Dendritic cell treated with granulocyte-macrophage colony-stimulating factor and Interleukin-4, amounts not matched to agents 40 ng/mL and 50 ng/mL, for 4 days (primary cell): ENCODE measurements at regions not wholly inside any gene's neighbourhood (a gene's known extent, or its start where the extent isn't known, plus 50 kb on each side); places are given as distances from the start of the nearest gene placed in this dataset.

Source experiments
- H3K27ac Mint-ChIP-seq: one replicate; pipeline ENCODE4 v1.8.0; 2022; ENCODE audit warnings: mild to moderate bottlenecking, mixed read lengths
- H3K27me3 Mint-ChIP-seq: one replicate; pipeline ENCODE4 v1.8.0; 2022; ENCODE audit warnings: mild to moderate bottlenecking, mixed read lengths
- H3K36me3 Mint-ChIP-seq: one replicate; pipeline ENCODE4 v1.8.0; 2022; ENCODE audit warnings: low read depth, mixed read lengths
- H3K4me1 Mint-ChIP-seq: one replicate; pipeline ENCODE4 v1.8.0; 2022; ENCODE audit warnings: low read depth, mixed read lengths
- H3K4me3 Mint-ChIP-seq: one replicate; pipeline ENCODE4 v1.8.0; 2022; ENCODE audit warnings: mild to moderate bottlenecking, moderate library complexity, mixed read lengths
- H3K9me3 Mint-ChIP-seq: one replicate; pipeline ENCODE4 v1.8.0; 2022; ENCODE audit warnings: mixed read lengths
- intact Hi-C: fragments of 100-400 bp; cut with micrococcal nuclease; formaldehyde crosslinking; loops from one replicate; pipeline ENCODE4 v1.15.0; 2022

DNA sequence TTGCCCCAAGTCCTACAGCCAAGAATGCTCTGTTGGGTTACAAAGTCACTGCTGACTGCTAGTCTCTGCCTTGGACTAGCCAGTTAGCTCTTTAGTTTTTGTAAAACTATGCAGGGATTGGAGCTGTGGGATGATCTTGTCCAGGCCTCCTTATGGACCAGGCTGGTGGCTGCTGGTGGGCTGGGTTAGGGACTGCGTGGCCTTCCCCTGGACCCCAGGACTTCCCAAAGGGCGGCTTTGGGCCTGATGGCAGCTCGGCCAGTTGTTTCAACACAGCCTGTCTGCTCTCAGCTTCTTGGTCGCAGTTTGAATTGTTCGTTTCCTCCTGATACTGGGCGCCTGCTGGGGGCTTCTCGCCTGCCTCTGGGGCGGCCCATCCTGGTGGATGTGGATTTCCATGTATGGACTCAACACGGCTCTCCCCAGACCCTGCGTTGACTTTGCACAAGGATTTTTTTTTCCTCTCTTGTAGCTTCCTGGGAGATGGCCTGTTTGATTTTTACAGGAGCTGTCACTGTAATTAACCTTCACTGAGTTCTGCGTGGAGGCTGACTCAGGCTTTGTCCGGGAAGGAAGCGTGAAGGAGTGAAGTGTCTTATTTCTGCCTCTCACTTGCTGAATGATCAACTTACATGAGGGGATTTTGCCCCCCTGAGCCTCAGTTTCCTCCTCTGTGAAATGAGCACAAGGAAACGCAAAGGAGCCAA is 91.9 kb upstream of the NEURL1B start:
- intact Hi-C loops = no loop called here
- H3K27ac Mint-ChIP-seq = no peak overlapping the region
- H3K27me3 Mint-ChIP-seq = peaks cover 10% of the 10 kb centered on the region
- no peaks in the 10 kb centered on the region for H3K36me3 Mint-ChIP-seq
- H3K4me3 Mint-ChIP-seq = no peak overlapping the region
- no peaks in the 10 kb centered on the region for H3K9me3 Mint-ChIP-seq
- peaks cover 5% of the 10 kb centered on the region for H3K4me1 Mint-ChIP-seq

DNA sequence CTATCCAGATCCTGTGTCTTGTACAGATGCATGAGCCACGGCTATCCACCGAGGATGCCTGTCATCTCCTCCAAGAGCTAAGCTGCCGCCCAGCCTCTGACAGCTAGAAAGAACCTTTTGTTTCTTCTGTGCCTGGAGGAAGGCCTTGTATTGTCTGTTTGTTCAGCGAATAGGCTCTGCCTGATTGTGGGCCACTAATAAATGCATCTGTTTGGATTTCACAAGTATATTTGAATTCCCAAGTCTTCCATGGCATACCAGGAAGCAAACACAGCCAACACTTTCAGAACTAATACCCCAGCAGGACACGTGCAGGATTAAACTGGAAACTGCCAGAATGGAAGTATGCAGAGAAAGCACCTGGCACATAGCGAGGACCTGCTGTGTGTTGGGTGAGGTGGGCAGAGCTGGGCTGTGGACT is 92.7 kb upstream of the NEURL1B start:
- H3K9me3 Mint-ChIP-seq = no peaks in the 10 kb centered on the region
- peaks cover 11% of the 10 kb centered on the region for H3K27me3 Mint-ChIP-seq
- H3K36me3 Mint-ChIP-seq = no peaks in the 10 kb centered on the region
- intact Hi-C loops = no loop called here
- H3K4me3 Mint-ChIP-seq = no peak overlapping the region
- H3K27ac Mint-ChIP-seq = no peak overlapping the region
- H3K4me1 Mint-ChIP-seq = peaks cover 5% of the 10 kb centered on the region

DNA sequence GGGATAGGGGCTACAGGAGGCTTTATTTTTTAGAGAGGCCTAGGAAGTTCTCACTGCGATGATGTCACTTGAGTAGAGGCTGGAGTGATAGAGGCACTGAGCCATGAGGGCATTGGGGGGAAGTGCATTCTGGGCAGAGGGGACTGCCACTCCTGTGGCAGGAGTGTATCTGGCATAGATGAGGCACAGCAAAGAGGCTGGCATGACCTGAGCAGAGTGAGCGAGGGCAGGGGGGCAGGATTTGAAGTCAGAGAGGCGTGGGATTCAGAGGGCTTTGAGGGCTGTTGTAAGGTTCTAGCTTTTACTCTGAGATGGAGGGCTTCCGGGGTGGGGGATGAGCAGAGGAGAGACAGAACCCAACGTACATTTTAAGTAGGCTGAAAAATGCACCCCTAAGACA is 91.9 kb upstream of the SH3PXD2B start:
- peaks cover 11% of the 10 kb centered on the region for H3K27me3 Mint-ChIP-seq
- H3K4me3 Mint-ChIP-seq = no peak overlapping the region
- H3K36me3 Mint-ChIP-seq = no peaks in the 10 kb centered on the region
- H3K9me3 Mint-ChIP-seq = no peaks in the 10 kb centered on the region
- H3K4me1 Mint-ChIP-seq = peaks cover 5% of the 10 kb centered on the region
- H3K27ac Mint-ChIP-seq = no peak overlapping the region
- intact Hi-C loops = no loop called here

DNA sequence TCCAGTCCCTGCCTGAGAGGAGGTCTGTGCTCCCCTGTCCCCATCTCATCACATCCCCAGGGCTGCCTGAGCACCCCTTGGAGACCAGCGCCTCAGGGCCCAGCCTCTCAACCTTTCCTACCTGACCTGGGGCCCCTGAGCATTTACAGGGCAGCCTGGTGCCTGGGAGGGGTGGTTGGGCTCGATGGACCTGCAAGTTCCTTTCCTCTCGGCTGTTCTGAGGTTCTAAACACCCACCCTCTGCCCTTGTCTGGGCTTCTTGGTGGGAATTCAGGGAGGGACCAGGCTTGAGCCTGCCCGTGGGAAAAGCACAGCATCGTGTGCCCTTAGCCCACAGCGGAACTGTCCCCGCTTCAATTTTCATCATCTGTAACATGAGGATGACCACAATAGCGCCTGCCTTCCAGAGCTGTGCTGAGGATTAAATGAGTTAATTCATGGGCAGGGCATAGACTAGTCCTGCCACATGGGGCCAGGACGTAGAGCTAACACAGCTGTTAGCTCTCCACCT is 91.0 kb upstream of the SH3PXD2B start:
- H3K4me3 Mint-ChIP-seq = no peak overlapping the region
- intact Hi-C loops = no loop called here
- H3K4me1 Mint-ChIP-seq = peaks cover 5% of the 10 kb centered on the region
- H3K27me3 Mint-ChIP-seq = peaks cover 11% of the 10 kb centered on the region
- no peak overlapping the region for H3K27ac Mint-ChIP-seq
- H3K9me3 Mint-ChIP-seq = no peaks in the 10 kb centered on the region
- no peaks in the 10 kb centered on the region for H3K36me3 Mint-ChIP-seq

DNA sequence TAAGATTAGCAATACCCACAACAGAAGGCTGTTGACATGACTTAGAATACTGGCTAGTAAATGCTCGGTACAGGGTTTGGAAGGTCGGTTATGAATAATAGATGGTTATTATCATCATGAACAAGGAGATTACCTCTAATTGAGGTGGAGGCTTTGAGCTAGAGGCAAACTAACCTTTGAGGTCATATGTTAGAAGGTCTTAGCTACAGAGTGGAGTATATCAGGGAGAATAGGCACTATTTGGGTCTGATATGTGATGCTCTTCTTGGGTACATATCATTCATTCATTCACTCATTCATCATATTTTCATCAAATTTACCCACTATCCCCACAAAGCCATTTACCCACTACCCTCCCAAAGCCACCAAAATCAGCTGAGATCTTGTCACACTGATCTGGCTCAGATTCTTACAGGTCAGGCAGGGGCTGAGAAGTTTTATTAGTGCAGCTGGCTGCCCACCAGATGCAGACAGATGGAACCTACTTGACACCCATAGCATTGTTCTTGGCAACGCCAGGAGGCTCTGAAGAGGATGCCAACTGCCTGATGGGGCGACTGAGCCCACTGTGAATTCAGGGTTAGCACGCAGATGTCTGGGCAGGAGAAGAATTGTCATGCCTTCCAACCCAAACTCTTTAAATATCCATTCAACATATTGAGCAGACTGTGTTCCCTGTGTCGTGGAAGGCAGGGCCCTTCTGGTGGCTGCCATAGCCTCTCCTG is 90.2 kb upstream of the SH3PXD2B start:
- H3K4me1 Mint-ChIP-seq = no peaks in the 10 kb centered on the region
- H3K4me3 Mint-ChIP-seq = no peak overlapping the region
- intact Hi-C loops = no loop called here
- no peaks in the 10 kb centered on the region for H3K36me3 Mint-ChIP-seq
- H3K9me3 Mint-ChIP-seq = no peaks in the 10 kb centered on the region
- no peak overlapping the region for H3K27ac Mint-ChIP-seq
- H3K27me3 Mint-ChIP-seq = peaks cover 11% of the 10 kb centered on the region

DNA sequence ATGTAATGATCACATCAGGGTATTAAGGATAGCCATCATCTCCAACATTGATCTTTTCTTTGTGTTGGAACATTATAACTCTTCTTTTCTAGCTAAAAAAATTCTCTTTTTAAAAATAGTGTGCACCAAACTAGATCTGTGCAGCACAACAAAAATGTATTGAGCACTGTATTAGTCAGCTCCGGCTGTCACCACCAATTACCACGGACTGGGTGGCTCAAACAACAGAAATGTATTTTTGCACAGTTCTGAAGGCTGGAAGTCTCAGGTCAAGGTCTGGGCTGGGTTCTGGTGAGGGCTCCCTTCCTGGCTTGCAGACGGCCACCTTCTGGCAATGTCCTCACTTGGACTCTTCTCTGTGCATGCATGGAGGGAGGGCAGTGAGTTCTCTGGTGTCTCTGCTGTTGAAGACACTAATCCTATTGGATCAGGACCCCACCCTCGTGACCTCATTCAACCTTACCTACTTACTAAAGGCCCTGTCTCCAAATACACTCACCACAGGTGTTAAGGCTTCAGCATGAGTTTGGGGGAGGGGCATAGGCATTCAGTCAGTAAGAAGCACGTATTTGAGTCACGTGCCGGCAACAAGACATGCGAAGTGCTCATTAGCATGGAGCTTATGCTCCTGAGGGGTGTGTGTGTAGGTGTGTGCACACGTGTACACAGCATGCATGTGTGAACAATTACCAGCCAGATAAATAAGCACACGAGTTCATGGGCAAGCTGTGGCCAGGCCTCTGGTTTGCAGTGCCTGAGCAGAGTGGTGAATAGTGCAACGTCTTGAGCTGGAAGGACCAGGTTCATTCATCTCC is 89.4 kb upstream of the SH3PXD2B start:
- Mint-ChIP-seq H3K4me3 (no peak overlapping the region), H3K27ac (no peak overlapping the region), H3K36me3 (no peaks in the 10 kb centered on the region), H3K4me1 (no peaks in the 10 kb centered on the region), H3K27me3 (peaks cover 11% of the 10 kb centered on the region), H3K9me3 (no peaks in the 10 kb centered on the region)
- intact Hi-C loops = no loop called here

DNA sequence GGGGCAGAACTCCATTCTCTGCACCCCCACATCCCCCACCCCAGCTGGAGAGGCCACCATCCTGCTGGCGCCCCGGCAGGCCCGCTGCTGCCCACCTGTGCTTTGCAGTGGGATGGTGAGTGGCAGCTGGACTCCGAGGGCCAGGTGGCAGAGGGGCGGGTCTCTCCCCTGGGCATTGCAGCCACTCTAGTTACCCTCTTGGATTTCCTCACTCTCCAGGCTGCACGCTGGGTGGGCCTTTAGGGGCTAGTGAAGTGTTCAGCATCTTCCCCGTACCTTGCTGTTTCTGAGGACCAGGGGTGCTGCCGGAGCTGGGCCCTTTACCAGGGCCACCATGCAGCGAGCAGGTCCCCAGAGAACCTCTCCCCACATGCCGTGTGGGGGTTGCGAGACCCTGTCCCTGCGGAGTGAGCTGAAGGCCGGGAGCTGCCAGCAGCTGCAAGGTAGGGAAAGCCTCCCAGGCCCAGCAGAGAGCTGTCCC is 88.4 kb upstream of the SH3PXD2B start:
- no peaks in the 10 kb centered on the region for H3K9me3 Mint-ChIP-seq
- no peaks in the 10 kb centered on the region for H3K36me3 Mint-ChIP-seq
- H3K27me3 Mint-ChIP-seq = peaks cover 11% of the 10 kb centered on the region
- H3K4me1 Mint-ChIP-seq = no peaks in the 10 kb centered on the region
- intact Hi-C loops = no loop called here
- no peak overlapping the region for H3K4me3 Mint-ChIP-seq
- no peak overlapping the region for H3K27ac Mint-ChIP-seq

DNA sequence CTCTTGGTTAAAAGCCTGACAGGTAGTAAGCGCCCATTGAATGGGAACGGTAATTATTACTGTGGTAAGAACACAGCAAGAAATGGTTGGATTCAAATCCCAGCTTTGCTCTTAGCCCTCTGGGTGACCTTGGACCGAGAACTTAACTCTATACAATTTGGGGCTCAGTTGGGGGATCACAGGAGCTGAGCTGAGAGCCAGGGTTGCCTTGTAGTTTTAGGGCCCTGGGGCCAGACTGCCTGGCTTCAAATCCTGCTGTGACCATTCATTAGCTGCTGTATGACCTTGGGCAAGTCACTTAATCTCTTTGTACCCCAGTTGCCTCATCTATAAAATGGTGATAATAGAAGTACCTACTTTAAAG is 87.4 kb upstream of the SH3PXD2B start:
- Mint-ChIP-seq H3K4me1 (no peaks in the 10 kb centered on the region), H3K27ac (no peak overlapping the region), H3K9me3 (no peaks in the 10 kb centered on the region), H3K4me3 (no peak overlapping the region), H3K27me3 (peaks cover 10% of the 10 kb centered on the region), H3K36me3 (no peaks in the 10 kb centered on the region)
- intact Hi-C loops = no loop called here

DNA sequence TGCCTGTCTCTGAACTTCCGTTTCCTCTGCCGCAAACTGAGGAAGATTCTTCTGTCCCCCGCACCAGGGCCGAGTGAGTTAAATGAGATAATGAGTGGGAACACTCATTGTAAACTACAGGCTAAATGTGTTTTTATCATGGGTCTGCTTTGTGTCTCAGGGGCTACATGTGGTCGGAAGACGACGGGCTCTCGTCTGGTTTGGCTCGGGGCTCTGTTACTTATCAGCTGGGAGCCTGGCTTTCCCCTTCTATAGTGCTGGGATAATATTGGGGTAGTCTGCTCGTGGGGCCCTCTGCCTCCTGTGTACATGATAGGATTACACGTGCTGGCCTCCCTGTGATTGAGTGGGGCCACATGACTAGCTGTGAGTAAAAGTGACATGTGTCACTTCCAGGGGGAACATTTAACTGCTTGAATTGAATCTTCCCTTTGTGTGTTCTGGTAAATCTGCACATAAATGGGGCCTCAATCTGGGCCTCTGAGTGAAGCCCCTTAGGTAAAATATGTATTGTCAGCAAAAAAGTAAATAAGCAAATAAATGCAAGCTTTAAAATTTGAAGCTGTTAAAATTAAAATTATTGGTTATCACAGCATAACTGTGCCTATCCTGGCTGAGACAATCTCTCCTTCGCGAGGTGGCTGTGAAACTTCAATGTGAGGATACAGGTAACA is 86.9 kb upstream of the SH3PXD2B start:
- intact Hi-C loops = no loop called here
- H3K4me3 Mint-ChIP-seq = no peak overlapping the region
- H3K9me3 Mint-ChIP-seq = no peaks in the 10 kb centered on the region
- H3K36me3 Mint-ChIP-seq = no peaks in the 10 kb centered on the region
- no peak overlapping the region for H3K27ac Mint-ChIP-seq
- peaks cover 7% of the 10 kb centered on the region for H3K27me3 Mint-ChIP-seq
- no peaks in the 10 kb centered on the region for H3K4me1 Mint-ChIP-seq

DNA sequence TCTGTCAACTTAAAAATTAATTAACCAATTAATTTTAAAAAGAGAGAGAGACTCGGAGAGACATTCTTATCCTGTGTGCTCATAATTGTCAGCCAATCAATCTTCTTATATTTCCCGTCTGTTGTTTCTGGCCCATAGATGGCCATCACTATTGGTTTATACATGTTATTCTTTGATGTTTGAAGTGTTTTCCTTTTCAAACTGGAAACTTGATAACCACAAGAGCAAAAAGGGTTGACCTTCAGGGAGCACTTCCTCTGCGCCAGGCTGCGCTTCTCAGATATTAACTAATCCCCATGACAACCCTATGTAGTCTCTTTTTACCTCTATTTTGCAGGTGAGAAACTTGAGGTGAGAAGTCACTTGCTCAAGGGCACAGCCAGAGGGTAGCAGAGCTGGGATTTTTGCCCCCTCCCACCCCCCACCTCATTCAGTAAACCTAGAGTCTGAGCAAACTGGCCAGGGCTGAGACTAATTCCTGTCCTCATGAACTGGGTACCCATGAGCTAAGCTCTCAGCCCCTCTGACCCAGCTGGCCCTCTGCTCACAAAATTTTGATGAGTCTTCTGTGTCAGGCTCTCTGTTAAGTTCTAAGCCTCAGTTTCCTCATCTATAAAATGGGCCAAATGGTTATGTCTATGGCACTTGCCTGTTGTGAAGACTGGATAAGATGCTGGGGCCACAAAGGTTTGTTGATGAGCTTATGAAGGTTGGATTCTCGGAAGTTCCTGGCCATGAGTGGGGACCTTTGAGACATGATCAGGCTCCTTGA is 86.0 kb upstream of the SH3PXD2B start:
- Mint-ChIP-seq H3K4me3 (no peak overlapping the region), H3K36me3 (no peaks in the 10 kb centered on the region), H3K27me3 (peaks cover 4% of the 10 kb centered on the region), H3K9me3 (no peaks in the 10 kb centered on the region), H3K27ac (no peak overlapping the region), H3K4me1 (no peaks in the 10 kb centered on the region)
- intact Hi-C loops = no loop called here

DNA sequence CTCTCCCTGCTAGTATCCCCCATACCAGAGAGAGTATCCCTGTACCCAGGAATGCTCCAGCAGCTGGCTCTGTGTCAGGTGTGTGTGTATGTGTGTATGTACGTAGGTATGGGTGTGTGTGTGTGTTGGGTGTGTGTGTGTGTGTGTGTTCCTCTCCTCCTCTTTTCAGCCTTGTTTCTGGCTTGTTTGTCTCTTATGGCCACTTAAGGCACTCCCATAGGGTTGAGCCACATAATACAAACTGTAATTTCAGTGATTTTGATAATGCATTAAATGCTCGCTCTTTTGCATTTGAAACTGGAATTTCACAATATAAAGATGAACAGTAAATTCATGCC is 80.8 kb upstream of the SH3PXD2B start:
- peaks cover 17% of the 10 kb centered on the region for H3K4me1 Mint-ChIP-seq
- no peaks in the 10 kb centered on the region for H3K9me3 Mint-ChIP-seq
- no peak overlapping the region for H3K27ac Mint-ChIP-seq
- no peaks in the 10 kb centered on the region for H3K36me3 Mint-ChIP-seq
- intact Hi-C loops = no loop called here
- H3K4me3 Mint-ChIP-seq = no peak overlapping the region
- peaks cover 3% of the 10 kb centered on the region for H3K27me3 Mint-ChIP-seq

DNA sequence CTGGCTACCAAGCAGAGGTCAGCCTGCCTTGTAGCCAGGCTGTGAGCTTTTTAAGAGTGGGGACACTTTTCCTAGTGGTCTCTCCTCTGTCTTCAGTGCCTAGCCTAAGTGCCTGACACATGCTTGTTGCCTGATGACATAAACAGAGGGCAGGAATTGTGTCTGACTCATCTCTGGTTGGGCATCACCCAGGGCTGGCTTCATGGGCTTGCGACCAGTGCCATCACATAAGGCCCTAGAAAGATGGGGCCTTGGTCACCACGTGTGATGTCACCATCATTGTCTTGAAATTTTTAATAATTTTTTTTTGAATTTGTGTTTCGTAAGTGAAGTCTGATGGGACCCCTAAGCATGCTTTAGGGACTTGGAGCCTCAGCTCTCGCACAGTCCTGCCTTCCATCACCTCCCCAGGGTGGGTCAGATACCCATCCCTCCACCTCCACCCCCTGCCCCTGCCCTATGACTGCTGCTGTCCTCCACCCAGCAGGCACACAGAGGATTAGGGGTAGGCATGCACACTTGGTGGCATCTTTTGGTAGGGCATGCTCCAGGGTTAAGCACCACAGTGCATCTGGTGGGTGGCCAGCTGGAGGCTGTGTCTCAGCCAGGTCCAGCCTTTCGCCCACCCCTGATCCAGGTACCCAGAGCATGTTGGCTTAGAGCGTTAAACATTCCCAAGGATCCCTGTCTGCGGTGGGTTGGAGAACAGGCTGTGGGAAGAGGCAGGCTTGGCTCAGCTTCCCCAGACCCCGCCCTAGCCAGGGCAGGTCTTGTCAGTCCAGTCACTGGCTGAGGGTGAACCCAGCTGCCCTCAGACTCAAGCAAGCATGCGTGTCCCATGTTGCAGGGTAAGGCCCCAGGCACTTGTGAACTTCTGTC is 80.1 kb upstream of the SH3PXD2B start:
- H3K27ac Mint-ChIP-seq = no peak overlapping the region
- H3K4me1 Mint-ChIP-seq = peaks cover 22% of the 10 kb centered on the region
- H3K4me3 Mint-ChIP-seq = no peak overlapping the region
- intact Hi-C loops = no loop called here
- H3K9me3 Mint-ChIP-seq = no peaks in the 10 kb centered on the region
- peaks cover 3% of the 10 kb centered on the region for H3K27me3 Mint-ChIP-seq
- no peaks in the 10 kb centered on the region for H3K36me3 Mint-ChIP-seq
